ENCODE measurements at regions not wholly inside any gene's neighbourhood (a gene's known extent, or its start where the extent isn't known, plus 50 kb on each side); places are given as distances from the start of the nearest gene placed in this dataset.

DNA sequence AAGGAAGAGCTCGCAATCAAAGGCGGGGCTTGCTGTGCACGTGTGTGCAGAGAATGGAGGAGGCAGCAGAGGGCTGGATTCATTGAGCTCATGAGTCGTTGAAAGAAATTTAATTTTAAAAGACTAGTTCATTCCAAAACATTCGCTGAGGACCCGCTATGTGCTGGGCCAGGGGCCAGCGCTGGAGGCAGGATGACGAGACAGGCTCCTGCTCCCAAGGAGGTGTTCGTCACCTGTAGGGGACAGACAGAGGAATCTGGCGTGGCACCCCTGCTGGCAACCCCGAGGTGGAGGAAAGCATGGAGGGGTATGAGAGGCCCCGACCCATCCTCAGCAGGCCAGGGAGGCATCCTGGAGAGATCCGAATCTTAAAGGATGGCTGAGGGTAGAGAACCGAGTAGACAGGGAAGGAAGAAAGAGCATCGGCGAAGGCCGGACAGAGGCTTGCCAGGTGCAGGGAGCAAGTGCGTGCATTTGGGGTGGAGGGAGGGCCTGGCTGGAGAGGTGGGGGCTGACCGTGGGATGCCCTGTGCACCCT is 96.4 kb downstream of the CPZ start:
- CTCF ChIA-PET: interaction anchor here (0.6 to 0.8 kb wide), 2 partner anchors 155 to 251 kb away, joined by 3 read pairs; no protein-coding TSS in a partner anchor

DNA sequence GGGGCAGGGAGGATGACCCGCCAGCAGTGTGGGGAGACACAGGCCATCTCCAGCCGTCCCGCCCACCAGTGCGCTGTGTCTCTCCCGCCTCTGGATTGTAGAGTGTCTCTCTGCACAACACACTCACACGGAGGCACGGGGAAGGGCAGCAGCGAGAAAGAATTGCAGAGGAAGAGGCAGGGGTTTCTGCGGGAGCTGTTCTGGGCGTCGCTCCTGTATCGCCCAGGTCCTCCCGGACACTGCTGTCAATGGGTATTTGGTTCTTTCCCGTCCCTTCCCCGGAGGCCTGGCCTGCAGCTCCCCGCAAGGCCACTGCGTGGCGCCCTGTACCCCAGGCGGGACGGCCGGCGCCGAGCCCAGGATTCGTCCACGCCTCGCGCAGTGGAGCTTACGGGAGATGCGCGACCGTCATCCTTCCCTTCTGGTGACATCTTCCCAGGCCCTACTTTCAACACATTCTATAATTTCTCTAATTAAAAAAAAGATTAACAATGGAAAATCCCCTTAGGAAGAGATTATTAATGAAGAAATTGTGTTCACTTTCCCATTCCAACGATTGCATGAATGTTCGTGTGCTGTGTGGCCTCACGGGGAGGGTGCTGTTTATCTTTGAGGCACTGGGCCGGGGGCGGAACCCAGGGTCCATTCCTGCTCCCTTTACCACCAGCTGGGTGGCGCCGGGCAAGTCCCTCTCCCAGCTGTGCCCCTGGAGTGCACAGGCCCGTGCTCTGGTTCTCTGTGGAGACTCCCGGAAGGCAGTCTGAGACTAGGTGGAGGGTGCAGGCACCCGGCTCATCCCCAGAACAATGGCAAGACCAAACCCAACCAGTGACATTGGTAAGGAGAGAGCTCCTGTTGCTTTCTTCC is 95.7 kb downstream of the CPZ start:
- CTCF ChIA-PET: interaction anchor here (0.8 kb wide), 1 partner anchor 156 kb away, joined by 3 read pairs; no protein-coding TSS in a partner anchor

More for the DNA sequence above, 96.4 kb downstream of the CPZ start:
- no peak overlapping the region for H3K4me3 Mint-ChIP-seq (ENCODE audit: unreplicated experiment)
- no peak overlapping the region for H3K27ac Mint-ChIP-seq (ENCODE audit: low read depth, unreplicated experiment)
- H3K9me3 Mint-ChIP-seq (ENCODE audit: unreplicated experiment): peaks cover 8% of the 10 kb centered on the region
- H3K4me1 Mint-ChIP-seq (ENCODE audit: insufficient read depth, unreplicated experiment): no peaks in the 10 kb centered on the region
- TF ChIP-seq, protein P1, sequence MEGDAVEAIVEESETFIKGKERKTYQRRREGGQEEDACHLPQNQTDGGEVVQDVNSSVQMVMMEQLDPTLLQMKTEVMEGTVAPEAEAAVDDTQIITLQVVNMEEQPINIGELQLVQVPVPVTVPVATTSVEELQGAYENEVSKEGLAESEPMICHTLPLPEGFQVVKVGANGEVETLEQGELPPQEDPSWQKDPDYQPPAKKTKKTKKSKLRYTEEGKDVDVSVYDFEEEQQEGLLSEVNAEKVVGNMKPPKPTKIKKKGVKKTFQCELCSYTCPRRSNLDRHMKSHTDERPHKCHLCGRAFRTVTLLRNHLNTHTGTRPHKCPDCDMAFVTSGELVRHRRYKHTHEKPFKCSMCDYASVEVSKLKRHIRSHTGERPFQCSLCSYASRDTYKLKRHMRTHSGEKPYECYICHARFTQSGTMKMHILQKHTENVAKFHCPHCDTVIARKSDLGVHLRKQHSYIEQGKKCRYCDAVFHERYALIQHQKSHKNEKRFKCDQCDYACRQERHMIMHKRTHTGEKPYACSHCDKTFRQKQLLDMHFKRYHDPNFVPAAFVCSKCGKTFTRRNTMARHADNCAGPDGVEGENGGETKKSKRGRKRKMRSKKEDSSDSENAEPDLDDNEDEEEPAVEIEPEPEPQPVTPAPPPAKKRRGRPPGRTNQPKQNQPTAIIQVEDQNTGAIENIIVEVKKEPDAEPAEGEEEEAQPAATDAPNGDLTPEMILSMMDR (IDR thresholded peaks at IDR 0.05; ENCODE audit: unreplicated experiment): no peak
- intact Hi-C loops (cut with micrococcal nuclease): no loop called here
- no peaks in the 10 kb centered on the region for H3K36me3 Mint-ChIP-seq (ENCODE audit: insufficient read depth, unreplicated experiment)
- H3K27me3 Mint-ChIP-seq (ENCODE audit: insufficient read depth, unreplicated experiment): peaks cover 48% of the 10 kb centered on the region
- DNase-seq (ENCODE audit: unreplicated experiment): no peak
- POLR2A ChIA-PET: interaction anchor here (0.6 kb wide), 1 partner anchor 235 kb away, joined by 3 read pairs; no protein-coding TSS in a partner anchor
- BruUV-seq (replicated peaks): no TSS peak

DNA sequence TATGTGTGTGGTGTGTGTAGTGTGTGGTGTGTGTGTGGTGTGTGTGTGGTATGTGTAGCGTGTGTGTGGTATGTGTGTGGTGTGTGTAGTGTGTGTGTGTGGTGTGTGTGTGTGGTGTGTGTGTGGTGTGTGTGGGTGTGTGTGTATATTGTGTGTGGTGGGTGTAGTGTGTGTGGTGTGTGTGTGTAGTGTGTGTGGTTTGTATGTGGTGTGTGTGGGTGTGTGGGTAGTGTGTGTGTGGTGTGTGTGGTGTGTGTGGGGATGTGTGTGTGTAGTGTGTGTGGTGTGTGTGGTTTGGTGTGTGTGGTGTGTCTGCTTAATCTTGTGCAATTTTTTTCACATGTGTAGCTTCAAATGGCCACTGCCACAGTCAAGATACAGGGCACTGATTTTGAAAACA is 94.5 kb downstream of the CPZ start:
- Mint-ChIP-seq H3K4me1 (ENCODE audit: insufficient read depth, unreplicated experiment) (no peaks in the 10 kb centered on the region), H3K4me3 (ENCODE audit: unreplicated experiment) (no peak overlapping the region), H3K9me3 (ENCODE audit: unreplicated experiment) (peaks cover 19% of the 10 kb centered on the region), H3K36me3 (ENCODE audit: insufficient read depth, unreplicated experiment) (peaks cover 5% of the 10 kb centered on the region), H3K27me3 (ENCODE audit: insufficient read depth, unreplicated experiment) (peaks cover 31% of the 10 kb centered on the region), H3K27ac (ENCODE audit: low read depth, unreplicated experiment) (no peak overlapping the region)
- TF ChIP-seq, protein P1 (IDR thresholded peaks at IDR 0.05; ENCODE audit: unreplicated experiment): no peak
- ChIA-PET POLR2A (no interaction called here), CTCF (interaction anchor here (0.5 kb wide), 1 partner anchor 210 kb away, joined by 4 read pairs; no protein-coding TSS in a partner anchor)
- intact Hi-C loops (cut with micrococcal nuclease): no loop called here
- no TSS peak for BruUV-seq (replicated peaks)
- DNase-seq (ENCODE audit: unreplicated experiment): no peak

More for the DNA sequence above, 95.7 kb downstream of the CPZ start:
- no TSS peak for BruUV-seq (replicated peaks)
- Mint-ChIP-seq H3K9me3 (ENCODE audit: unreplicated experiment) (peaks cover 15% of the 10 kb centered on the region), H3K27ac (ENCODE audit: low read depth, unreplicated experiment) (no peak overlapping the region), H3K4me1 (ENCODE audit: insufficient read depth, unreplicated experiment) (no peaks in the 10 kb centered on the region), H3K4me3 (ENCODE audit: unreplicated experiment) (no peak overlapping the region), H3K36me3 (ENCODE audit: insufficient read depth, unreplicated experiment) (no peaks in the 10 kb centered on the region), H3K27me3 (ENCODE audit: insufficient read depth, unreplicated experiment) (peaks cover 41% of the 10 kb centered on the region)
- POLR2A ChIA-PET: no interaction called here
- intact Hi-C loops (cut with micrococcal nuclease): no loop called here
- DNase-seq (ENCODE audit: unreplicated experiment): peak; percentile 5
- TF ChIP-seq, protein P1 (IDR thresholded peaks at IDR 0.05; ENCODE audit: unreplicated experiment): peak; percentile 9

DNA sequence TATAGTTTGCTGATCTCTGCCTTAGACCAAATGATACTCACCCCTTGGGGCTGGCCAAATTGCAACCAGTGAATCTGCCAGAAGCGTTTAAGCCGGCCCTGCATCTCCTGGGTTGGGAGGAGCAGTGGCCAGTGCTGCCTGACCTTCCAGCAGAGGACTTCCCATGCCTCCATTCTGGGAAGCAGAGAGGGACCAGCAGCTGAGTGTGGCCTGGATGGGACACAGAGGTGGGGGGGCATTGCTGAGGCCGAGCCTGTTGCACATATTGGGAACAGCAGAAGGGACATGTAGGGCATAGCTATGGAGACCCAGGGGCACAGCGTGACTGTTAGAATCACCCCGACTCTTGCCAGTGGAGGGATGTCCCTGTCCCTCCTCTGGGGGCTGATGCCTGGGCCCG is 93.3 kb downstream of the CPZ start:
- peaks cover 19% of the 10 kb centered on the region for H3K9me3 Mint-ChIP-seq (ENCODE audit: unreplicated experiment)
- H3K36me3 Mint-ChIP-seq (ENCODE audit: insufficient read depth, unreplicated experiment): peaks cover 5% of the 10 kb centered on the region
- no peak overlapping the region for H3K4me3 Mint-ChIP-seq (ENCODE audit: unreplicated experiment)
- H3K27ac Mint-ChIP-seq (ENCODE audit: low read depth, unreplicated experiment): no peak overlapping the region
- no peaks in the 10 kb centered on the region for H3K4me1 Mint-ChIP-seq (ENCODE audit: insufficient read depth, unreplicated experiment)
- POLR2A ChIA-PET: no interaction called here
- BruUV-seq (replicated peaks): no TSS peak
- CTCF ChIA-PET: no interaction called here
- intact Hi-C loops (cut with micrococcal nuclease): no loop called here
- TF ChIP-seq, protein P1 (IDR thresholded peaks at IDR 0.05; ENCODE audit: unreplicated experiment): no peak
- no peak for DNase-seq (ENCODE audit: unreplicated experiment)
- H3K27me3 Mint-ChIP-seq (ENCODE audit: insufficient read depth, unreplicated experiment): peaks cover 42% of the 10 kb centered on the region

All from MCF 10A (cell line).